ENCODE measurements at regions not wholly inside any gene's neighbourhood (a gene's known extent, or its start where the extent isn't known, plus 50 kb on each side); places are given as distances from the start of the nearest gene placed in this dataset.

GRCh38 chr16:77636615-77637014, 85.7 kb upstream of the NUDT7 start:
- TF ChIP-seq POLR2AphosphoS5 (IDR thresholded peaks at IDR 0.05) (no peak), CTCF (IDR thresholded peaks at IDR 0.05) (no peak)

Data from breast epithelium (tissue), 3 donors.